Neural progenitor cell (in vitro differentiated cells): ENCODE measurements at regions not wholly inside any gene's neighbourhood (a gene's known extent, or its start where the extent isn't known, plus 50 kb on each side); places are given as distances from the start of the nearest gene placed in this dataset.

Experiments
- DNase-seq: peaks from one replicate; pipeline ENCODE4 v3.0.0-alpha.2; 2016; ENCODE audit warnings: low spot score
- H2AFZ ChIP-seq: fragments of 200-600 bp; sonication (generic); replicated peaks from 2 replicates; pipeline ENCODE4 v1.6.1; 2016; ENCODE audit warnings: antibody characterized with exemption
- H3F3A ChIP-seq: fragments of 200-600 bp; sonication (generic); 2 replicates; pipeline ENCODE4 v1.6.1; 2016; ENCODE audit warnings: antibody characterized with exemption, low read depth
- H3K27ac ChIP-seq: fragments of 200-600 bp; sonication (generic); 2 replicates; pipeline ENCODE4 v1.5.1; 2016; ENCODE audit warnings: mild to moderate bottlenecking
- H3K27me3 ChIP-seq: fragments of 200-600 bp; sonication (generic); 2 replicates; pipeline ENCODE4 v1.6.1; 2016; ENCODE audit warnings: mild to moderate bottlenecking, moderate library complexity
- H3K36me3 ChIP-seq: fragments of 200-600 bp; sonication (generic); 2 replicates; pipeline ENCODE4 v1.5.1; 2016
- H3K4me1 ChIP-seq: fragments of 200-600 bp; sonication (generic); 2 replicates; pipeline ENCODE4 v1.6.1; 2016; ENCODE audit warnings: mixed run types
- H3K4me2 ChIP-seq: fragments of 200-600 bp; sonication (generic); 2 replicates; pipeline ENCODE4 v1.6.1; 2016
- H3K4me3 ChIP-seq: fragments of 200-600 bp; sonication (generic); 2 replicates; pipeline ENCODE4 v1.5.1; 2016
- H3K79me2 ChIP-seq: fragments of 200-600 bp; sonication (generic); 2 replicates; pipeline ENCODE4 v1.6.1; 2016; ENCODE audit warnings: low read depth
- H3K9ac ChIP-seq: fragments of 200-600 bp; sonication (generic); 2 replicates; pipeline ENCODE4 v1.6.1; 2016
- H3K9me3 ChIP-seq: fragments of 200-600 bp; sonication (generic); 2 replicates; pipeline ENCODE4 v1.5.1; 2016; ENCODE audit warnings: low read depth
- H4K20me1 ChIP-seq: fragments of 200-600 bp; sonication (generic); 2 replicates; pipeline ENCODE4 v1.6.1; 2016; ENCODE audit warnings: low read depth
- H3K27ac Mint-ChIP-seq: 3 replicates; pipeline ENCODE4 v1.8.0; 2021; ENCODE audit warnings: mixed read lengths
- H3K27me3 Mint-ChIP-seq: 2 replicates; pipeline ENCODE4 v1.8.0; 2022; ENCODE audit warnings: low read depth, mild to moderate bottlenecking, inconsistent platforms, moderate library complexity, mixed read lengths; ENCODE audit not compliant: insufficient read depth
- H3K36me3 Mint-ChIP-seq: 3 replicates; pipeline ENCODE4 v1.8.0; 2021; ENCODE audit warnings: mixed read lengths
- H3K4me1 Mint-ChIP-seq: 3 replicates; pipeline ENCODE4 v1.8.0; 2021; ENCODE audit warnings: mixed read lengths
- H3K4me3 Mint-ChIP-seq: 3 replicates; pipeline ENCODE4 v1.8.0; 2021; ENCODE audit warnings: mild to moderate bottlenecking, moderate library complexity, mixed read lengths
- H3K9me3 Mint-ChIP-seq: 3 replicates; pipeline ENCODE4 v1.8.0; 2020; ENCODE audit warnings: mixed read lengths
- CTCF ChIP-seq: fragments of 200-600 bp; sonication (generic); IDR thresholded peaks from 2 replicates; pipeline ENCODE4 v1.5.1; 2017; ENCODE audit warnings: antibody characterized with exemption, mild to moderate bottlenecking
- EZH2 ChIP-seq: fragments of 200-600 bp; sonication (generic); IDR thresholded peaks from 2 replicates; pipeline ENCODE4 v1.6.1; 2017; ENCODE audit warnings: antibody characterized with exemption, mild to moderate bottlenecking, moderate library complexity
- EZH2phosphoT487 ChIP-seq: fragments of 200-600 bp; sonication (generic); IDR thresholded peaks from 2 replicates; pipeline ENCODE4 v1.6.1; 2017; ENCODE audit warnings: antibody characterized with exemption

DNA sequence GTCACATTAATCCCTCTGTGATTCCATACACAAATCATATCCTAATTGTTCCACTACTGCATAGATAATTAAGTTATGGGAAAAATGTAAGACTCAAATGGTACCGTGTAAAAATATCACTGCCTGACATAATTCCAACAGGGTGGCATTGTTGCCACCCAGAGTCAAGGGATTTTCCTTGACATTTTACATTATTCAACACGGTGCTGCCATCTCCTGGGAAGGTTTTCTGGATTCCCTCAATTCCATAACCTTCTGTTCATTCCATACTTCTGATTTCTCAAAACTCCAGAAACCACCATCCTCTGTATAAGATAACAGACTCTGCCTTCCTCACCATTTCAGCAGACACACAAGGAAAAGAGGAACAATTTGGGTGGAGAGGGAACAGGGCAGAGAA, 495.9 kb downstream of the XPNPEP1 start:
- H3K4me3 Mint-ChIP-seq = no peak overlapping the region
- H3K4me1 ChIP-seq = peaks cover 16% of the 10 kb centered on the region
- no peaks in the 10 kb centered on the region for H4K20me1 ChIP-seq
- H3K4me2 ChIP-seq = peak overlapping the region; percentile 28
- no peaks in the 10 kb centered on the region for H3K9me3 ChIP-seq
- H3F3A ChIP-seq = peaks cover 9% of the 10 kb centered on the region
- H3K4me1 Mint-ChIP-seq = peaks cover 38% of the 10 kb centered on the region
- no peak for DNase-seq
- H3K79me2 ChIP-seq = no peaks in the 10 kb centered on the region
- H3K27me3 ChIP-seq = no peaks in the 10 kb centered on the region
- peak overlapping the region; percentile 19 for H2AFZ ChIP-seq
- no peaks in the 10 kb centered on the region for H3K36me3 ChIP-seq
- no peak overlapping the region for H3K27ac Mint-ChIP-seq
- no peaks in the 10 kb centered on the region for H3K36me3 Mint-ChIP-seq
- peak; percentile 42 for TF ChIP-seq CTCF
- TF ChIP-seq EZH2phosphoT487 = no peak
- no peak overlapping the region for H3K9ac ChIP-seq
- H3K27ac ChIP-seq = no peak overlapping the region
- no peak overlapping the region for H3K4me3 ChIP-seq
- H3K27me3 Mint-ChIP-seq = no peaks in the 10 kb centered on the region
- H3K9me3 Mint-ChIP-seq = no peaks in the 10 kb centered on the region

GRCh38 chr10:109426987-109427386, 496.3 kb downstream of the XPNPEP1 start:
- H3K79me2 ChIP-seq = no peaks in the 10 kb centered on the region
- H3K4me1 ChIP-seq = peaks cover 16% of the 10 kb centered on the region
- H2AFZ ChIP-seq = no peak overlapping the region
- no peak overlapping the region for H3K9ac ChIP-seq
- H3K4me2 ChIP-seq = peak overlapping the region; percentile 28
- DNase-seq = peak; percentile 12
- TF ChIP-seq EZH2 = no peak
- TF ChIP-seq CTCF = no peak
- TF ChIP-seq EZH2phosphoT487 = no peak
- peaks cover 9% of the 10 kb centered on the region for H3F3A ChIP-seq
- H3K4me3 ChIP-seq = no peak overlapping the region
- Mint-ChIP-seq H3K36me3 (no peaks in the 10 kb centered on the region), H3K4me3 (no peak overlapping the region), H3K4me1 (peaks cover 38% of the 10 kb centered on the region), H3K27me3 (no peaks in the 10 kb centered on the region), H3K27ac (no peak overlapping the region), H3K9me3 (no peaks in the 10 kb centered on the region)
- H3K27ac ChIP-seq = no peak overlapping the region
- H4K20me1 ChIP-seq = no peaks in the 10 kb centered on the region
- H3K36me3 ChIP-seq = no peaks in the 10 kb centered on the region
- H3K27me3 ChIP-seq = no peaks in the 10 kb centered on the region
- no peaks in the 10 kb centered on the region for H3K9me3 ChIP-seq

DNA sequence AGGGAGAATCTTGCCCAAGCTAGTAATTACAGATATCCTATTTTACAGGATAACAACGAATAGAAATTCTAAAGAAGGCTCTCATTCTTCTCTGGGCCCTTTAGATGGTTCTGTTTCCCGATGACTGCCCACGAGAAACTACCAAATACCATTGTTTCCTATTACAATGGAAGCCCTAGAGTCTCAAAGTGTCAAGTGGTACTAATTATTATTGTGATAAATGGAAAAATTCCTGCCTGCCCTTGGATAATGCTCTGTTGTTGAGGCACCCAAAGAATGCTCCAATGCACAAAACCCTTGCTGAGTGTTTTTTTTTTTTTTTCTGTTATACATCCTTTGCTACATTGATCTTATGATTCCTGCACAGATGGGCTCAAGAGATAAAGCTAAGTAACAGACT, 504.5 kb downstream of the XPNPEP1 start:
- no peak overlapping the region for H3K27ac Mint-ChIP-seq
- peak; percentile 11 for DNase-seq
- no peaks in the 10 kb centered on the region for H3K4me1 Mint-ChIP-seq
- Histone ChIP-seq H3K27ac (peak overlapping the region; percentile 6), H3K9ac (no peak overlapping the region), H3K4me1 (peaks cover 19% of the 10 kb centered on the region), H4K20me1 (no peaks in the 10 kb centered on the region), H3K9me3 (no peaks in the 10 kb centered on the region), H3F3A (peaks cover 3% of the 10 kb centered on the region), H3K27me3 (no peaks in the 10 kb centered on the region), H2AFZ (no peak overlapping the region), H3K4me3 (no peak overlapping the region), H3K79me2 (no peaks in the 10 kb centered on the region), H3K36me3 (no peaks in the 10 kb centered on the region), H3K4me2 (no peak overlapping the region)
- peaks cover 2% of the 10 kb centered on the region for H3K27me3 Mint-ChIP-seq
- H3K9me3 Mint-ChIP-seq = peaks cover 2% of the 10 kb centered on the region
- H3K36me3 Mint-ChIP-seq = no peaks in the 10 kb centered on the region
- no peak overlapping the region for H3K4me3 Mint-ChIP-seq
- TF ChIP-seq EZH2phosphoT487 = no peak
- no peak for TF ChIP-seq EZH2

GRCh38 chr10:109417803-109418202, 505.5 kb downstream of the XPNPEP1 start:
- H3K27ac ChIP-seq = no peak overlapping the region
- peaks cover 2% of the 10 kb centered on the region for H3K27me3 Mint-ChIP-seq
- no peaks in the 10 kb centered on the region for H3K36me3 ChIP-seq
- DNase-seq = no peak
- H3K9me3 ChIP-seq = no peaks in the 10 kb centered on the region
- H3K36me3 Mint-ChIP-seq = no peaks in the 10 kb centered on the region
- H3K27ac Mint-ChIP-seq = no peak overlapping the region
- H4K20me1 ChIP-seq = no peaks in the 10 kb centered on the region
- TF ChIP-seq EZH2 (no peak), EZH2phosphoT487 (no peak)
- peak overlapping the region; percentile 1 for H3K4me2 ChIP-seq
- peaks cover 2% of the 10 kb centered on the region for H3K9me3 Mint-ChIP-seq
- no peak overlapping the region for H3K9ac ChIP-seq
- no peaks in the 10 kb centered on the region for H3K79me2 ChIP-seq
- H3K4me1 Mint-ChIP-seq = no peaks in the 10 kb centered on the region
- H3K4me1 ChIP-seq = peaks cover 19% of the 10 kb centered on the region
- H3K4me3 ChIP-seq = no peak overlapping the region
- H3K4me3 Mint-ChIP-seq = no peak overlapping the region
- peak overlapping the region; percentile 61 for H2AFZ ChIP-seq
- H3F3A ChIP-seq = peaks cover 3% of the 10 kb centered on the region
- no peaks in the 10 kb centered on the region for H3K27me3 ChIP-seq
